OCI-LY3 (cell line): ENCODE measurements at regions not wholly inside any gene's neighbourhood (a gene's known extent, or its start where the extent isn't known, plus 50 kb on each side); places are given as distances from the start of the nearest gene placed in this dataset.

Experiments
- H2AFZ ChIP-seq: fragments of 200-600, 300-600 bp; shearing (Covaris generic); 2 replicates; pipeline ENCODE4 v1.6.0; 2014; ENCODE audit warnings: antibody characterized with exemption, low read depth, low read length
- H3K27ac ChIP-seq: fragments of 200-600, 300-600 bp; sonication (generic); 2 replicates; pipeline ENCODE4 v1.5.1; 2014; ENCODE audit warnings: mild to moderate bottlenecking, low read length, moderate library complexity, mixed read lengths
- H3K27me3 ChIP-seq: fragments of 200-600, 300-600 bp; sonication (generic); 2 replicates; pipeline ENCODE4 v1.6.1; 2014; ENCODE audit warnings: low read depth, low read length, mixed read lengths
- H3K36me3 ChIP-seq: fragments of 200-600, 300-600 bp; sonication (generic); replicated peaks from 2 replicates; pipeline ENCODE3; 2014; ENCODE audit warnings: low read depth, low read length, mixed read lengths
- H3K4me1 ChIP-seq: fragments of 300-600, 200-600 bp; sonication (generic); 2 replicates; pipeline ENCODE4 v1.6.1; 2014; ENCODE audit warnings: low read length, mixed read lengths
- H3K4me2 ChIP-seq: fragments of 200-600, 300-600 bp; sonication (generic); 2 replicates; pipeline ENCODE4 v1.6.1; 2014; ENCODE audit warnings: low read length, mixed read lengths
- H3K4me3 ChIP-seq: fragments of 300-600, 200-600 bp; sonication (generic); 2 replicates; pipeline ENCODE4 v1.5.1; 2014; ENCODE audit warnings: antibody characterized with exemption, mild to moderate bottlenecking, low read length, moderate library complexity
- H3K79me2 ChIP-seq: fragments of 300-600, 200-600 bp; shearing (Covaris generic); 2 replicates; pipeline ENCODE4 v1.6.1; 2014; ENCODE audit warnings: mild to moderate bottlenecking, low read length, mixed read lengths
- H3K9ac ChIP-seq: fragments of 300-600, 200-600 bp; shearing (Covaris generic); 2 replicates; pipeline ENCODE4 v1.6.0; 2014; ENCODE audit warnings: mild to moderate bottlenecking, low read length, moderate library complexity
- H3K9me3 ChIP-seq: fragments of 200-600, 300-600 bp; shearing (Covaris generic); 2 replicates; pipeline ENCODE4 v1.6.1; 2014; ENCODE audit warnings: low read length, mixed read lengths; ENCODE audit not compliant: insufficient read depth
- H4K20me1 ChIP-seq: fragments of 200-600, 300-600 bp; sonication (generic); 2 replicates; pipeline ENCODE4 v1.6.1; 2016; ENCODE audit warnings: low read length, mixed read lengths; ENCODE audit not compliant: insufficient read depth
- CTCF ChIP-seq: fragments of 200-600, 300-600 bp; sonication (generic); IDR thresholded peaks from 2 replicates; pipeline ENCODE4 v1.5.1; 2014; ENCODE audit warnings: antibody characterized with exemption, low read length, low read depth
- EZH2phosphoT487 ChIP-seq: fragments of 200-600 bp; shearing (Covaris generic); IDR thresholded peaks from 2 replicates; pipeline ENCODE4 v1.6.1; 2018; ENCODE audit warnings: antibody characterized with exemption, mixed run types, low read depth

DNA sequence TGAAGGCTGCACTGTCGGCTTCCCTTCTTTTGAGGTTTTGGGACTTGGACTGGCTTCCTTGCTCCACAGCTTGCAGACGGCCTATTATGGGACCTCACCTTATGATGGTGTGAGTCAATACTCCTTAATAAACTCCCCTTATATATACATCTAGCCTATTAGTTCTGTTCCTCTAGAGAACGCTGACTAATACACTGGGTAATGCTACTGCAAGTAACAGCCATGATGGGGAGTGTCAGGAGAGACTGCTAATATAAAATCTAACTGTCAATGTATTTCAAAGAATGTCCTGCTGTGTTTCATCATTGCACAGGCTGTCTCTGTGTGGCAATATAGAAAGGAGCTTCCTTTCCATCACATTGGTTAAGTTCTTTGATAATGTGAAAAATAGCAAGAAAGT is 57.7 kb upstream of the UST start:
- Histone ChIP-seq H4K20me1 (no peaks in the 10 kb centered on the region), H3K4me2 (no peak overlapping the region), H3K36me3 (no peaks in the 10 kb centered on the region), H3K79me2 (no peaks in the 10 kb centered on the region), H3K27ac (no peak overlapping the region), H3K9me3 (no peaks in the 10 kb centered on the region), H3K9ac (no peak overlapping the region), H2AFZ (no peak overlapping the region), H3K4me1 (peaks cover 7% of the 10 kb centered on the region), H3K27me3 (no peaks in the 10 kb centered on the region), H3K4me3 (no peak overlapping the region)
- TF ChIP-seq CTCF = no peak
- TF ChIP-seq EZH2phosphoT487 = no peak

DNA sequence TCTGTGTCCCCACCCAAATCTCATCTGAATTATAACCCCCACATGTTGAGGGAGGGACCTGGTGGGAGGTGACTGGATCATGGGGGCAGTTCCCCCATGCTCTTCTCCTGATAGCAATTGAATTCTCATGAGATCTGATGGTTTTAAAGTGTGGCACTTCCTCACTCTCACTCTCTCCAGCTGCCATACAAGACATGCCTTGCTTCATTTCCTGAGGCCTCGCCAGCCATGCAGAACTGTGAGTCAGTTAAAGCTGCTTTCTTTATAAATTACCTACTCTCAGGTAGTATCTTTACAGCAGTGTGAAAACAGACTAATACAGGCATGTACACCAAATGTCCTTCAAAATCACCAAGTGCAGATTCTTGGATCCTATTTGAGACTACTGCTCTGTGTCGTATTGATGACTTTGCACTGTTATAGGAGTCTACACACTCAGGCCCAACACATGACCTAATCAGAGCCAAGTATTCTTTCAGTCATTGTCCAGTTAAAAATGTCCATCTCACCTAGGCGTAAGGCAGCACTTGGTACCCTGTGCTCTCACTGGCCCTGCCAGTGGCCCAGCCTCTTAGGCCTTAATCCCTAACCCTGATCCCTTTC is 52.8 kb upstream of the UST start:
- H3K4me1 ChIP-seq = peaks cover 10% of the 10 kb centered on the region
- H3K4me2 ChIP-seq = peak overlapping the region; percentile 24; the same call in 1 of the 2 replicates
- no peaks in the 10 kb centered on the region for H3K36me3 ChIP-seq
- no peak overlapping the region for H3K4me3 ChIP-seq
- no peak overlapping the region for H3K9ac ChIP-seq
- no peaks in the 10 kb centered on the region for H3K79me2 ChIP-seq
- H4K20me1 ChIP-seq = no peaks in the 10 kb centered on the region
- no peak overlapping the region for H2AFZ ChIP-seq
- TF ChIP-seq CTCF = no peak
- no peaks in the 10 kb centered on the region for H3K27me3 ChIP-seq
- H3K27ac ChIP-seq = peak overlapping the region; percentile 18; the same call in 1 of the 2 replicates
- no peaks in the 10 kb centered on the region for H3K9me3 ChIP-seq
